H9 (cell line): ENCODE measurements at regions not wholly inside any gene's neighbourhood (a gene's known extent, or its start where the extent isn't known, plus 50 kb on each side); places are given as distances from the start of the nearest gene placed in this dataset.

ENCODE experiments used
- DNase-seq: peaks from one replicate; pipeline ENCODE4 v3.0.0-alpha.2; 2017
- H2AFZ ChIP-seq: one replicate; pipeline ENCODE4 v1.6.1; 2013; ENCODE audit warnings: mild to moderate bottlenecking, low read length, control low read depth, moderate library complexity
- H2AK5ac ChIP-seq: 2 replicates; pipeline ENCODE4 v1.6.1; 2013; ENCODE audit warnings: low read length, control low read depth, mixed read lengths; ENCODE audit not compliant: insufficient read length
- H2BK120ac ChIP-seq: one replicate; pipeline ENCODE4 v1.6.1; 2013; ENCODE audit warnings: low read depth, mild to moderate bottlenecking, low read length, control low read depth, inconsistent platforms; ENCODE audit not compliant: poor library complexity, severe bottlenecking
- H2BK12ac ChIP-seq: 2 replicates; pipeline ENCODE4 v1.6.1; 2013; ENCODE audit warnings: low read length, control low read depth, mixed read lengths, low read depth; ENCODE audit not compliant: insufficient read length
- H2BK15ac ChIP-seq: 2 replicates; pipeline ENCODE4 v1.6.1; 2013; ENCODE audit warnings: low read depth, low read length, control low read depth
- H2BK20ac ChIP-seq: one replicate; pipeline ENCODE4 v1.6.1; 2013; ENCODE audit warnings: low read depth, mild to moderate bottlenecking, low read length, control low read depth, inconsistent platforms; ENCODE audit not compliant: poor library complexity, severe bottlenecking
- H2BK5ac ChIP-seq: 2 replicates; pipeline ENCODE4 v1.6.1; 2013; ENCODE audit warnings: low read length, control low read depth, mixed read lengths; ENCODE audit not compliant: insufficient read length
- H3K14ac ChIP-seq: 2 replicates; pipeline ENCODE4 v1.6.1; 2013; ENCODE audit warnings: low read length, control low read depth; ENCODE audit not compliant: insufficient read depth
- H3K18ac ChIP-seq: 2 replicates; pipeline ENCODE4 v1.6.1; 2013; ENCODE audit warnings: low read depth, mild to moderate bottlenecking, mixed read lengths, low read length, control low read depth; ENCODE audit not compliant: insufficient read length
- H3K23ac ChIP-seq: 2 replicates; pipeline ENCODE4 v1.6.1; 2013; ENCODE audit warnings: low read length, control low read depth, mixed read lengths, low read depth; ENCODE audit not compliant: insufficient read length
- H3K23me2 ChIP-seq: 2 replicates; pipeline ENCODE4 v1.6.1; 2013; ENCODE audit warnings: low read depth, mild to moderate bottlenecking, mixed read lengths, low read length, control low read depth; ENCODE audit not compliant: insufficient read length, poor library complexity, severe bottlenecking
- H3K27ac ChIP-seq: 2 replicates; pipeline ENCODE4 v1.5.1; 2013; ENCODE audit warnings: low read length, control low read depth, mixed read lengths, low read depth; ENCODE audit not compliant: insufficient read length
- H3K27me3 ChIP-seq: 2 replicates; pipeline ENCODE4 v1.6.1; 2013; ENCODE audit warnings: low read length, control low read depth, inconsistent platforms; ENCODE audit not compliant: insufficient read depth
- H3K4ac ChIP-seq: 2 replicates; pipeline ENCODE4 v1.6.1; 2013; ENCODE audit warnings: low read depth, mild to moderate bottlenecking, control low read depth, inconsistent platforms, low read length, moderate library complexity
- H3K4me1 ChIP-seq: 2 replicates; pipeline ENCODE4 v1.6.1; 2013; ENCODE audit warnings: low read length, control low read depth, inconsistent platforms; ENCODE audit not compliant: insufficient read depth
- H3K4me2 ChIP-seq: 2 replicates; pipeline ENCODE4 v1.6.1; 2013; ENCODE audit warnings: low read length, control low read depth, mixed read lengths; ENCODE audit not compliant: insufficient read length, insufficient read depth
- H3K56ac ChIP-seq: 2 replicates; pipeline ENCODE4 v1.6.1; 2013; ENCODE audit warnings: low read depth, mild to moderate bottlenecking, mixed read lengths, low read length, control low read depth; ENCODE audit not compliant: insufficient read length
- H3K79me1 ChIP-seq: 2 replicates; pipeline ENCODE4 v1.6.1; 2013; ENCODE audit warnings: low read depth, mild to moderate bottlenecking, moderate library complexity, low read length, control low read depth, inconsistent platforms; ENCODE audit not compliant: insufficient read depth, poor library complexity, severe bottlenecking
- H3K79me2 ChIP-seq: 2 replicates; pipeline ENCODE4 v1.6.1; 2013; ENCODE audit warnings: low read length, control low read depth, inconsistent platforms; ENCODE audit not compliant: insufficient read depth
- H3K9ac ChIP-seq: 2 replicates; pipeline ENCODE4 v1.6.1; 2013; ENCODE audit warnings: low read length, control low read depth, mixed read lengths; ENCODE audit not compliant: insufficient read length; ENCODE audit errors: extremely low read depth
- H3K9me3 ChIP-seq: one replicate; pipeline ENCODE4 v1.6.1; 2013; ENCODE audit warnings: low read depth, low read length, inconsistent platforms; ENCODE audit not compliant: control insufficient read depth
- H3T11ph ChIP-seq: one replicate; pipeline ENCODE4 v1.6.1; 2013; ENCODE audit warnings: mild to moderate bottlenecking, low read length, control low read depth, inconsistent platforms
- H4K20me1 ChIP-seq: one replicate; pipeline ENCODE4 v1.6.1; 2013; ENCODE audit not compliant: control insufficient read depth, insufficient read length, insufficient read depth
- H4K5ac ChIP-seq: 2 replicates; pipeline ENCODE4 v1.6.1; 2013; ENCODE audit warnings: low read depth, mild to moderate bottlenecking, mixed read lengths, low read length, control low read depth; ENCODE audit not compliant: insufficient read length
- H4K8ac ChIP-seq: replicated peaks from 2 replicates; pipeline ENCODE4 v1.6.1; 2013; ENCODE audit warnings: low read length, control low read depth, mixed read lengths, low read depth; ENCODE audit not compliant: insufficient read length
- H4K91ac ChIP-seq: 2 replicates; pipeline ENCODE4 v1.6.1; 2013; ENCODE audit warnings: low read depth, mild to moderate bottlenecking, moderate library complexity, mixed read lengths, low read length, control low read depth; ENCODE audit not compliant: insufficient read length
- H3K27ac Mint-ChIP-seq, 3 experiments: 2 replicates in 2 of 3; 3 replicates in 1 of 3; pipeline ENCODE4 v1.8.0; 2020 to 2021; ENCODE audit warnings: mixed read lengths in 3 of 3, mild to moderate bottlenecking in 1 of 3, moderate library complexity in 1 of 3
- H3K27me3 Mint-ChIP-seq: 2 replicates; pipeline ENCODE4 v1.8.0; 2021; ENCODE audit warnings: low read depth, mild to moderate bottlenecking, moderate library complexity, mixed read lengths
- H3K36me3 Mint-ChIP-seq, 3 experiments: 2 replicates in 2 of 3; 3 replicates in 1 of 3; pipeline ENCODE4 v1.8.0; 2020 to 2021; ENCODE audit warnings: low read depth in 3 of 3, mixed read lengths in 3 of 3; ENCODE audit not compliant: insufficient read depth in 1 of 3
- H3K4me1 Mint-ChIP-seq, 2 experiments: 2 replicates each; pipeline ENCODE4 v1.8.0; 2020; ENCODE audit warnings: mixed read lengths in 2 of 2
- H3K4me3 Mint-ChIP-seq, 2 experiments: 2 replicates in 1 of 2; 3 replicates in 1 of 2; pipeline ENCODE4 v1.8.0; 2020 to 2021; ENCODE audit warnings: mild to moderate bottlenecking in 2 of 2, mixed read lengths in 2 of 2, moderate library complexity in 1 of 2
- H3K9me3 Mint-ChIP-seq, 2 experiments: 2 replicates in 1 of 2; 3 replicates in 1 of 2; pipeline ENCODE4 v1.8.0; 2020; ENCODE audit warnings: mild to moderate bottlenecking in 2 of 2, mixed read lengths in 2 of 2, moderate library complexity in 1 of 2
- WGBS: extraction: QIAGEN DNeasy Blood & Tissue Kit; methylation state at CpG from one replicate; pipeline ENCODE4 v1.1.7; 2013; ENCODE audit warnings: missing lambda C conversion rate, low lambda C conversion rate, mixed read lengths; ENCODE audit not compliant: insufficient read length; ENCODE audit errors: extremely low coverage; 5-methylcytosine and 5-hydroxymethylcytosine counted together
- TF ChIP-seq, protein P1 (sequence below): fragments of 200-600 bp; sonication (generic); conservative IDR thresholded peaks from 3 replicates; pipeline ENCODE4 v1.8.0; 2021; ENCODE audit warnings: antibody characterized with exemption, mild to moderate bottlenecking

DNA sequence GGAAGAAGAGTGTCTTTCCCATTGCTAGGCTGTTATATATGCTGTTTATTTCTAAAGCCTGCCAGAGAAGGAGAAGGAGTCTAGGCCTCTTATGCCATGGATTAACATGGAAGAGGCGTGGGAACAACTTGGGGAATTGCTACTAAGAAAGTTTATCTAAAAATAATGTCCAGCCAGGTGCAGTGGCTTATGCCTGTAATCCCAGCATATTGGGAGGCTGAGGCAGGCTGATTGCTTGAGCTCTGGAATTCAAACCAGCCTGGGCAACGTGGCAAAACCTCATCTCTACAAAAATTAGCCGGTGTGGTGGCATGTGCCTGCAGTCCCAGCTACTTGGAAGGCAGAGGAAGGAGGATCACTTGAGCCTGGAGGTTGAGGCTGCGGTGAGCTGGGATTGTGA is 51.7 kb upstream of the ARPP19 start:
- Histone ChIP-seq H2BK15ac (no peak overlapping the region), H2BK12ac (no peak overlapping the region), H3K4ac (no peak overlapping the region), H3K23ac (no peak overlapping the region), H4K5ac (no peak overlapping the region), H3K23me2 (no peaks in the 10 kb centered on the region), H3K56ac (no peak overlapping the region), H2BK20ac (no peak overlapping the region), H3K18ac (no peak overlapping the region), H3K79me1 (no peaks in the 10 kb centered on the region), H3K27ac (no peak overlapping the region), H3K79me2 (no peaks in the 10 kb centered on the region), H3K4me2 (no peak overlapping the region), H3K4me1 (no peaks in the 10 kb centered on the region), H3K14ac (no peak overlapping the region), H2AFZ (no peak overlapping the region), H3T11ph (no peak overlapping the region), H3K27me3 (no peaks in the 10 kb centered on the region), H4K8ac (no peak overlapping the region), H4K20me1 (no peaks in the 10 kb centered on the region), H2BK5ac (no peak overlapping the region), H2AK5ac (no peak overlapping the region), H3K9ac (no peak overlapping the region), H3K9me3 (no peaks in the 10 kb centered on the region), H4K91ac (no peak overlapping the region), H2BK120ac (no peak overlapping the region)
- TF ChIP-seq, protein P1, sequence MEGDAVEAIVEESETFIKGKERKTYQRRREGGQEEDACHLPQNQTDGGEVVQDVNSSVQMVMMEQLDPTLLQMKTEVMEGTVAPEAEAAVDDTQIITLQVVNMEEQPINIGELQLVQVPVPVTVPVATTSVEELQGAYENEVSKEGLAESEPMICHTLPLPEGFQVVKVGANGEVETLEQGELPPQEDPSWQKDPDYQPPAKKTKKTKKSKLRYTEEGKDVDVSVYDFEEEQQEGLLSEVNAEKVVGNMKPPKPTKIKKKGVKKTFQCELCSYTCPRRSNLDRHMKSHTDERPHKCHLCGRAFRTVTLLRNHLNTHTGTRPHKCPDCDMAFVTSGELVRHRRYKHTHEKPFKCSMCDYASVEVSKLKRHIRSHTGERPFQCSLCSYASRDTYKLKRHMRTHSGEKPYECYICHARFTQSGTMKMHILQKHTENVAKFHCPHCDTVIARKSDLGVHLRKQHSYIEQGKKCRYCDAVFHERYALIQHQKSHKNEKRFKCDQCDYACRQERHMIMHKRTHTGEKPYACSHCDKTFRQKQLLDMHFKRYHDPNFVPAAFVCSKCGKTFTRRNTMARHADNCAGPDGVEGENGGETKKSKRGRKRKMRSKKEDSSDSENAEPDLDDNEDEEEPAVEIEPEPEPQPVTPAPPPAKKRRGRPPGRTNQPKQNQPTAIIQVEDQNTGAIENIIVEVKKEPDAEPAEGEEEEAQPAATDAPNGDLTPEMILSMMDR = no peak
- Mint-ChIP-seq H3K36me3 (no peaks in the 10 kb centered on the region), H3K9me3 (no peaks in the 10 kb centered on the region), H3K4me3 (no peak overlapping the region), H3K4me1 (peaks cover 2% of the 10 kb centered on the region in 2 experiments; a peak in 1 of 4 replicates), H3K27me3 (no peaks in the 10 kb centered on the region), H3K27ac (no peak overlapping the region)
- no peak for DNase-seq
- WGBS = no CpG with 5 or more reads among the region's 4 CpGs
